ENCODE measurements at regions not wholly inside any gene's neighbourhood (a gene's known extent, or its start where the extent isn't known, plus 50 kb on each side); places are given as distances from the start of the nearest gene placed in this dataset.
A peak's percentile ranks its signal among the peaks of the same experiment; 100 is the strongest.

DNA sequence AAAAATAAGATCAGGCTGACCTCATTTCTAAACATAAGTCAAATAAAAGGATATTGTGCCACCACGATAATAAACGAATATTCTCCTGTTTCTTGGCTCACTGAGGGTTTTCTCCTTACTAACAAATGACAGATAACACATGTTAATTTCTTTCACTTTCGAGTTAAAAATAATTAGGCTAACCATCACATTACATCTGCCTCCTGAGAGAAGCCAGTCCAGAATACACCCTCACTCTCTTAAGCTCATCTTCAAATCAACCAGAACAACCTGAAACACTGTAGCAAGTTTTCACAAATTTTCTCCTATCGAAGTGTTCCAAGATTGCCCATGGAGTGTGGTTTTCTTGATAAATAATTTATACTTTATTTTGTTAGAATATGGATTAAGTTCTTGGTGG, 1285.6 kb upstream of the EYS start:
- intact Hi-C loops (cut with micrococcal nuclease), result no loop called here
- Histone ChIP-seq H3K27ac (ENCODE audit: low read length) (no peak overlapping the region), H3K9me2 (replicated peaks; ENCODE audit: low read length) (no peaks in the 10 kb centered on the region), H3K9ac (ENCODE audit: low read length) (no peak overlapping the region), H3F3A (ENCODE audit: low read length, unreplicated experiment) (no peaks in the 10 kb centered on the region), H3K9me3 (ENCODE audit: low read length) (no peaks in the 10 kb centered on the region), H3K4me1 (ENCODE audit: insufficient read depth, low read length) (no peaks in the 10 kb centered on the region), H3K4me2 (ENCODE audit: low read length) (no peak overlapping the region), H4K20me1 (ENCODE audit: low read length) (no peaks in the 10 kb centered on the region), H3K79me2 (ENCODE audit: low read length) (no peaks in the 10 kb centered on the region), H3K36me3 (ENCODE audit: low read depth, low read length) (no peaks in the 10 kb centered on the region), H3K4me3 (ENCODE audit: low read length) (no peak overlapping the region), H3K27me3 (ENCODE audit: low read length) (no peaks in the 10 kb centered on the region), H2AFZ (ENCODE audit: low read length) (no peak overlapping the region)
- DNase-seq (no peak), ATAC-seq (no peak)
- TF ChIP-seq EZH2phosphoT487 (IDR thresholded peaks at IDR 0.05; ENCODE audit: borderline replicate concordance, low read length), result no peak
- no peak for TF ChIP-seq CTCF (conservative IDR thresholded peaks at IDR 0.05; ENCODE audit: low read depth, low read length)
- no peak for TF ChIP-seq EZH2 (IDR thresholded peaks at IDR 0.05; ENCODE audit: low read length, unreplicated experiment)
- POLR2A ChIA-PET (ENCODE audit: unreplicated experiment), result no interaction called here
- BruUV-seq (replicated peaks), result no TSS peak
- CTCF ChIA-PET, result no interaction called here

DNA sequence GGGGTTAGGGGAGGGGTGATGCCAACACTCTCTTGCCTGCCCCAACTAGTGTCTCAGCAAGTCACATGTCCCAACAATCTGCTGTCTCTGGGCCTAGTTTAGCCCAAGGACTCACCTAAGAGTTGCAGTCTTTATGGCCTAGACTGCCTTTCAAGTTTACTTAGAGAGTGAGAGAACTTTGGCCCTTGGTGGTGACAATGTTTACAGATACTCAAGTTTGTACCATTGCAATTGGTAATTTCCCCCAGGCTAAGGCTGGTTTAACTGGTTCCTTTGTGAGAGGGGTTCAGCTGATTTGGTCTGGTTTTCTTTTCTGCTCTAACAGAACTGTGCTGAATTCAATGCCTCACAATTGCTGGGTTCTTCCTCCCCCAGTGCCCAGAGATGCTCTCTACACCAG, 1279.9 kb upstream of the EYS start:
- peak; percentile 69 for DNase-seq
- TF ChIP-seq CTCF (conservative IDR thresholded peaks at IDR 0.05; ENCODE audit: low read depth, low read length) (no peak), EZH2phosphoT487 (IDR thresholded peaks at IDR 0.05; ENCODE audit: borderline replicate concordance, low read length) (no peak), EZH2 (IDR thresholded peaks at IDR 0.05; ENCODE audit: low read length, unreplicated experiment) (no peak)
- intact Hi-C loops (cut with micrococcal nuclease), result no loop called here
- ChIA-PET POLR2A (ENCODE audit: unreplicated experiment) (no interaction called here), CTCF (no interaction called here)
- H3K4me3 ChIP-seq (ENCODE audit: low read length), result no peak overlapping the region
- no peak overlapping the region for H3K9ac ChIP-seq (ENCODE audit: low read length)
- ATAC-seq, result no peak; the same call in 1 of the 2 replicates
- no TSS peak for BruUV-seq (replicated peaks)
- no peaks in the 10 kb centered on the region for H3K9me3 ChIP-seq (ENCODE audit: low read length)
- no peaks in the 10 kb centered on the region for H3F3A ChIP-seq (ENCODE audit: low read length, unreplicated experiment)
- no peak overlapping the region for H2AFZ ChIP-seq (ENCODE audit: low read length)
- no peak overlapping the region for H3K4me2 ChIP-seq (ENCODE audit: low read length)
- no peaks in the 10 kb centered on the region for H4K20me1 ChIP-seq (ENCODE audit: low read length)
- H3K4me1 ChIP-seq (ENCODE audit: insufficient read depth, low read length), result no peaks in the 10 kb centered on the region
- no peaks in the 10 kb centered on the region for H3K9me2 ChIP-seq (replicated peaks; ENCODE audit: low read length)
- H3K79me2 ChIP-seq (ENCODE audit: low read length), result no peaks in the 10 kb centered on the region
- no peaks in the 10 kb centered on the region for H3K27me3 ChIP-seq (ENCODE audit: low read length)
- no peaks in the 10 kb centered on the region for H3K36me3 ChIP-seq (ENCODE audit: low read depth, low read length)
- 0 out of 2 replicates have a peak overlapping the region, but pooled peaks have one; percentile 13 for H3K27ac ChIP-seq (ENCODE audit: low read length)

- CTCF ChIA-PET, result no interaction called here
- intact Hi-C loops (cut with micrococcal nuclease), result no loop called here
- H3K27ac ChIP-seq (ENCODE audit: low read length), result no peak overlapping the region
- H3K9ac ChIP-seq (ENCODE audit: low read length), result no peak overlapping the region
- H3K4me2 ChIP-seq (ENCODE audit: low read length), result no peak overlapping the region
- H3K9me2 ChIP-seq (replicated peaks; ENCODE audit: low read length), result no peaks in the 10 kb centered on the region
- peak; percentile 45 for DNase-seq
- BruUV-seq (replicated peaks), result no TSS peak
- no peaks in the 10 kb centered on the region for H4K20me1 ChIP-seq (ENCODE audit: low read length)
- no peak overlapping the region for H2AFZ ChIP-seq (ENCODE audit: low read length)
- POLR2A ChIA-PET (ENCODE audit: unreplicated experiment), result no interaction called here
- no peaks in the 10 kb centered on the region for H3F3A ChIP-seq (ENCODE audit: low read length, unreplicated experiment)
- TF ChIP-seq EZH2 (IDR thresholded peaks at IDR 0.05; ENCODE audit: low read length, unreplicated experiment) (no peak), CTCF (conservative IDR thresholded peaks at IDR 0.05; ENCODE audit: low read depth, low read length) (no peak), EZH2phosphoT487 (IDR thresholded peaks at IDR 0.05; ENCODE audit: borderline replicate concordance, low read length) (no peak)
- no peak overlapping the region for H3K4me3 ChIP-seq (ENCODE audit: low read length)
- H3K36me3 ChIP-seq (ENCODE audit: low read depth, low read length), result no peaks in the 10 kb centered on the region
- no peaks in the 10 kb centered on the region for H3K79me2 ChIP-seq (ENCODE audit: low read length)
- no peak for ATAC-seq
- H3K4me1 ChIP-seq (ENCODE audit: insufficient read depth, low read length), result no peaks in the 10 kb centered on the region
- H3K9me3 ChIP-seq (ENCODE audit: low read length), result no peaks in the 10 kb centered on the region
- H3K27me3 ChIP-seq (ENCODE audit: low read length), result no peaks in the 10 kb centered on the region
Measured at GRCh38 chr6:66985816-66986215, 1278.8 kb upstream of the EYS start.
